Body of pancreas (tissue), 4 donors: ENCODE measurements at regions not wholly inside any gene's neighbourhood (a gene's known extent, or its start where the extent isn't known, plus 50 kb on each side); places are given as distances from the start of the nearest gene placed in this dataset.

Experiments used
- ATAC-seq: fragments of 150-250 bp; one replicate; pipeline ENCODE4 v1.9.1; 2016
- DNase-seq, 4 donors: peaks; one replicate each; pipeline ENCODE4 v3.0.0-alpha.2; 2019
- H3K27ac ChIP-seq, 4 donors: fragments of 200-600 bp; sonication (generic); 1 replicate in 3 of 4; 2 replicates in 1 of 4; pipeline versions ENCODE4 v1.5.1 to v1.6.1; 2016 to 2019; ENCODE audit warnings: mild to moderate bottlenecking in 1 of 4, mixed read lengths in 1 of 4, moderate library complexity in 1 of 4
- H3K27me3 ChIP-seq, 2 donors: fragments of 200-600 bp; sonication (generic); one replicate each; pipeline ENCODE4 v1.6.0; 2016; ENCODE audit warnings: mild to moderate bottlenecking in 1 of 2
- H3K36me3 ChIP-seq, 2 donors: fragments of 200-600 bp; sonication (generic); replicated peaks in 1 of 2; 2 replicates each; pipeline ENCODE4 v1.5.1; 2016; ENCODE audit warnings: low read depth in 2 of 2; ENCODE audit not compliant: insufficient read depth in 1 of 2
- H3K4me1 ChIP-seq: fragments of 200-600 bp; sonication (generic); one replicate; pipeline ENCODE4 v1.6.0; 2016
- H3K4me3 ChIP-seq, 2 donors: fragments of 200-600 bp; sonication (generic); 1 replicate in 1 of 2; 2 replicates in 1 of 2; pipeline ENCODE4 v1.5.1; 2016 to 2019
- H3K9me3 ChIP-seq, 3 donors: fragments of 200-600 bp; sonication (generic); 1 replicate in 2 of 3; 2 replicates in 1 of 3; pipeline ENCODE4 v1.5.1; 2016
- POLR2A ChIP-seq, 3 donors: fragments of 450-650 bp; IDR thresholded peaks; one replicate each; pipeline ENCODE4 v1.6.1; 2016; ENCODE audit warnings: antibody characterized with exemption in 3 of 3, mild to moderate bottlenecking in 2 of 3
- WGBS, 2 donors: methylation state at CpG; one replicate each; pipeline ENCODE4 v1.1.5; 2017; 5-methylcytosine and 5-hydroxymethylcytosine counted together
- intact Hi-C: fragments of 100-400 bp; cut with DNase I; formaldehyde crosslinking; loops from one replicate; pipeline ENCODE4 v1.15.1; 2023
- TF ChIP-seq, protein P1 (sequence below), 7 experiments: fragments of 450-650 bp in 4 of 7; fragments of 200-600 bp in 3 of 7; sonication (generic) in 3 of 7; IDR thresholded peaks; one replicate each; pipeline ENCODE4 v1.5.1; 2016 to 2019; ENCODE audit warnings: antibody characterized with exemption in 7 of 7

DNA sequence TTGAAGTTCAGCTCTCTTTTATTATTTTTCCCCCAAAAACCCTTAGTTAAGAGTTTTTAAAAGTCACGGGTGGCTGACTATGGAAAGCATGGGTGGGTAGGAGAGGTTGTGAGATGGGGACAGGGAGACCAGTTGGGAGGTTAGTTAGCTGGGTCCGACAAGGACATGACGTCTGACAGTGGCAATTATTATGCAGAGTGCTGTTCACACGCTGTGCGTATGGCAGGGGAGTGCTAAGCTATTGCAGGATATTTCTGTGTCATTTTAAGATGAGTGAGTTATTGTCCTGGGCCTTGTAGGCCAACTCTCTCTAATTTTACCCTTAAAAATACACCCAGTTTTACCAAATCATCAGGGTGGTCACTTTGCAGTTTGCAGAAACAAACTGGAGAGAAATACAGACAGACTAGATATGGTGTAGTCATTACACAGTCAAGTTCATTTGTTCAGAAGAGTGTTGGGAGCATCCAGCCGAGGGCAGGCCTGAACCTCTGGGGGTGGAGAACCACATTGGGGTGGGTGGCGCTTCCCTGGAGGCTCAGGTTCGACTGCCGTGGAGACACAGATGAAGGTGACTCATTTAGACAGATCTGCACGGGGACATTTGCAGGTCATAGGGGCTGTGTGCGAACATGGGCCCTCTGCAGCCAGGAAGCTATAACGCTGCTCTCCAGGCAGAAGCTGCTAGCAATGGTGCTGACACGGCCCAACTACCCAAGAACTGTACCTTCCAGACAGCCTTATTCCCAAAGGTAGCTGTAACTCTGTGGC is 307.6 kb downstream of the QKI start:
- intact Hi-C loops = no loop called here
- Histone ChIP-seq H3K4me3 (no peak overlapping the region), H3K27me3 (no peaks in the 10 kb centered on the region), H3K4me1 (no peaks in the 10 kb centered on the region), H3K36me3 (no peaks in the 10 kb centered on the region), H3K9me3 (no peaks in the 10 kb centered on the region), H3K27ac (no peak overlapping the region)
- ATAC-seq (no peak), DNase-seq (no peak)
- TF ChIP-seq POLR2A (IDR thresholded peaks at IDR 0.05) = no peak
- TF ChIP-seq, protein P1, sequence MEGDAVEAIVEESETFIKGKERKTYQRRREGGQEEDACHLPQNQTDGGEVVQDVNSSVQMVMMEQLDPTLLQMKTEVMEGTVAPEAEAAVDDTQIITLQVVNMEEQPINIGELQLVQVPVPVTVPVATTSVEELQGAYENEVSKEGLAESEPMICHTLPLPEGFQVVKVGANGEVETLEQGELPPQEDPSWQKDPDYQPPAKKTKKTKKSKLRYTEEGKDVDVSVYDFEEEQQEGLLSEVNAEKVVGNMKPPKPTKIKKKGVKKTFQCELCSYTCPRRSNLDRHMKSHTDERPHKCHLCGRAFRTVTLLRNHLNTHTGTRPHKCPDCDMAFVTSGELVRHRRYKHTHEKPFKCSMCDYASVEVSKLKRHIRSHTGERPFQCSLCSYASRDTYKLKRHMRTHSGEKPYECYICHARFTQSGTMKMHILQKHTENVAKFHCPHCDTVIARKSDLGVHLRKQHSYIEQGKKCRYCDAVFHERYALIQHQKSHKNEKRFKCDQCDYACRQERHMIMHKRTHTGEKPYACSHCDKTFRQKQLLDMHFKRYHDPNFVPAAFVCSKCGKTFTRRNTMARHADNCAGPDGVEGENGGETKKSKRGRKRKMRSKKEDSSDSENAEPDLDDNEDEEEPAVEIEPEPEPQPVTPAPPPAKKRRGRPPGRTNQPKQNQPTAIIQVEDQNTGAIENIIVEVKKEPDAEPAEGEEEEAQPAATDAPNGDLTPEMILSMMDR (IDR thresholded peaks at IDR 0.05) = no peak
- WGBS, 2 donors = 74 to 75% methylated on average over 12 to 13 of the region's 13 CpGs

DNA sequence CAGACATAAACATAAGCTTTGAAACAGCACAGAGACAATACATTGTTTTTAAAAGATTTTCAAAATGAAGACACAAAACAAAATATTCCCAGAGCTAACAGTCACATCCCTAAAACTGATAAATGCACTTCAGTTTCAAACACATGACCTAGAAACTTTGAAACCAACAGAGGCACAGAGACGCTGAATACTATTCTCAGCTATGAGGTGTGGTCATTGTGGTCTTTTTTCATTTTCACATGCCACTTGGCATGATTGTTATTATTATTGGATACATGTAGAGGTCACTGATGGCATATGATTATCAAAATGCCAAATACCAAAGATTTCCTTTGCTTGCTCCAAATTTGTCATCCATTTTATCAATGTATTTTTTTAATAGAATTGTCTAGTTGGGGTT is 306.9 kb downstream of the QKI start:
- no peak for ATAC-seq
- WGBS, 2 donors = 68 to 76% methylated on average over 1 of the region's 1 CpG
- Histone ChIP-seq H3K9me3 (no peaks in the 10 kb centered on the region), H3K4me1 (no peaks in the 10 kb centered on the region), H3K27me3 (no peaks in the 10 kb centered on the region), H3K4me3 (no peak overlapping the region), H3K27ac (no peak overlapping the region), H3K36me3 (no peaks in the 10 kb centered on the region)
- intact Hi-C loops = no loop called here
- TF ChIP-seq, protein P1 (IDR thresholded peaks at IDR 0.05) = no peak
- no peak for TF ChIP-seq POLR2A (IDR thresholded peaks at IDR 0.05)
- no peak for DNase-seq

DNA sequence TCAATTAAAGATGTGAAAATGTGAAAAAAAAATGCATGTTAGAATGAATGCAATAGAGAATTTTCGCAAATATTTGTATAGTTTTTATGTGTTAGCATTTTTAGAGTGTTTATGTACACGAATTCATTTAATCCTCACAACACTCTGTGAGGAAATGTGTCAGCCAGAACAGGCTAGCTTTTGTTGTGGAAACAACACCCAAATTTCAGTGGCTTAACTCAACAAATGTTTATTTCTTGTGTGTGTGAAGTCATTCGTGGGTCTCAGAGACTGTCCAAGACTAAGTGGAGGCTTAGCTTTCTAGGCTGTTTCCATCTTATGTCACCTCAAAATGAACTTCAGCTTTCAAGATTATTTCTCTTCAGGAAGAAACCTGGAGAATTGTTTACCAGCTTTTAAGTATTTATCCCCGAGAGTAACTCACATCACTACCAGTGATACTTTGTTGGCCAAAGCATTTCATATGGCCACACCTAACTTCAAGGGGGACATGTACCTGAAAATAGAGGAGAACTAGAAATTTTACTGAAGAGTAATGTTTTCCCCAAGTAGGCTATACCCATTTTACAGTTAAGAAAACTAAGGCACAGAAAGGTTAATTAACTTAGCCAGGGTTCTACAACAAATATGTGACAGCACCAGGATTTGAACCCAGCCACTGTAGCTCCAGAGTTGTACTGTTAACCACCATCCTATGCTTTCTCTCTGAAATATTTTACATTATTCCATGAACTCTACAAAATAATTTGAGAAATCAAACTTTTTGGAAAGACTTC is 306.1 kb downstream of the QKI start:
- no peak overlapping the region for H3K27ac ChIP-seq
- no peaks in the 10 kb centered on the region for H3K4me1 ChIP-seq
- H3K4me3 ChIP-seq = no peak overlapping the region
- H3K27me3 ChIP-seq = no peaks in the 10 kb centered on the region
- ATAC-seq (no peak), DNase-seq (no peak)
- intact Hi-C loops = no loop called here
- no peaks in the 10 kb centered on the region for H3K36me3 ChIP-seq
- no peak for TF ChIP-seq POLR2A (IDR thresholded peaks at IDR 0.05)
- TF ChIP-seq, protein P1 (IDR thresholded peaks at IDR 0.05) = no peak
- 59 to 61% methylated on average over 4 of the region's 4 CpGs for WGBS, 2 donors
- no peaks in the 10 kb centered on the region for H3K9me3 ChIP-seq

DNA sequence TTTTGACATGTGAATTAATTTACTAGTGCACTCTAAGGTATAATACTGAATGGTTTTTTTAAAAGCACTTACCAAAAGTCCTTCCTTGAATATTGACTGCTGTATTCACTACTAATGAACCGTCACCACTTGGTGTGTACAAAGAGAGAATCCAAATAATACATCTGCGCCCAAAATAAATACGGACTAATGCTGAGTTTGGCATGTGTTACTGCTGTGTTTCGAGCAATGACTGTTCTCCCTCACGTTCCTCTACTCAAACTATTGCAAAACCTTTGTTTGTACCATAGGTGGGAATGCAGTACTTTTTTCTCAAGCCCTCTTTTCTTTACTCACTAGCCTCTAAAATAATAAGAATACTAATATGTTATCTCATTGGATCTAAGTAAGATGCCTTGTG is 305.5 kb downstream of the QKI start:
- H3K4me1 ChIP-seq = no peaks in the 10 kb centered on the region
- no peak for ATAC-seq
- H3K9me3 ChIP-seq = no peaks in the 10 kb centered on the region
- TF ChIP-seq, protein P1 (IDR thresholded peaks at IDR 0.05) = no peak
- TF ChIP-seq POLR2A (IDR thresholded peaks at IDR 0.05) = no peak
- H3K36me3 ChIP-seq = no peaks in the 10 kb centered on the region
- intact Hi-C loops = no loop called here
- H3K27ac ChIP-seq = no peak overlapping the region
- H3K4me3 ChIP-seq = no peak overlapping the region
- WGBS, 2 donors = 41 to 42% methylated on average over 5 of the region's 5 CpGs
- no peak for DNase-seq
- no peaks in the 10 kb centered on the region for H3K27me3 ChIP-seq
